D341Med (cell line): ENCODE measurements at regions not wholly inside any gene's neighbourhood (a gene's known extent, or its start where the extent isn't known, plus 50 kb on each side); places are given as distances from the start of the nearest gene placed in this dataset.
"Not testable (repeated sequence)": the region's sequence is repeated elsewhere in the genome, so short reads cannot be mapped to it uniquely, and the experiment has no call there.

ENCODE experiments used
- DNase-seq: peaks from one replicate; pipeline ENCODE4 v3.0.0; 2012; ENCODE audit warnings: low spot score

DNA sequence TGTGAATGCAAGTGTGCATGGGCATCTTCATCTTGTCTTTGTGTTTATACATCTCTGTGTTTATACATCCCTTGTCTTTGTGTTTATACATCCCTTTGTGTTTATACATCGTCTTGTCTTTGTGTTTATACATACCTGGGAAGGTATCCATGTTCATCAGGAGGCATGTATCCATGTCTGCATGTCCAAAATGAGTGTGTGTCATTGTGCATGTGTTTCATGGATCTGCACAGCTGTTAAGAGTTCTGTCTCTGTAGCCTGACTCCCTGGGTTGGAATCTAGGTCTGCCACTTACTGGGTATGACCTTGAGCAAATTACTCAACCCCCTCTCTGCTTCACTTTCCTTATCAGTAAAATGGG is 50.1 kb upstream of the SIRPA start:
- no peak for DNase-seq

DNA sequence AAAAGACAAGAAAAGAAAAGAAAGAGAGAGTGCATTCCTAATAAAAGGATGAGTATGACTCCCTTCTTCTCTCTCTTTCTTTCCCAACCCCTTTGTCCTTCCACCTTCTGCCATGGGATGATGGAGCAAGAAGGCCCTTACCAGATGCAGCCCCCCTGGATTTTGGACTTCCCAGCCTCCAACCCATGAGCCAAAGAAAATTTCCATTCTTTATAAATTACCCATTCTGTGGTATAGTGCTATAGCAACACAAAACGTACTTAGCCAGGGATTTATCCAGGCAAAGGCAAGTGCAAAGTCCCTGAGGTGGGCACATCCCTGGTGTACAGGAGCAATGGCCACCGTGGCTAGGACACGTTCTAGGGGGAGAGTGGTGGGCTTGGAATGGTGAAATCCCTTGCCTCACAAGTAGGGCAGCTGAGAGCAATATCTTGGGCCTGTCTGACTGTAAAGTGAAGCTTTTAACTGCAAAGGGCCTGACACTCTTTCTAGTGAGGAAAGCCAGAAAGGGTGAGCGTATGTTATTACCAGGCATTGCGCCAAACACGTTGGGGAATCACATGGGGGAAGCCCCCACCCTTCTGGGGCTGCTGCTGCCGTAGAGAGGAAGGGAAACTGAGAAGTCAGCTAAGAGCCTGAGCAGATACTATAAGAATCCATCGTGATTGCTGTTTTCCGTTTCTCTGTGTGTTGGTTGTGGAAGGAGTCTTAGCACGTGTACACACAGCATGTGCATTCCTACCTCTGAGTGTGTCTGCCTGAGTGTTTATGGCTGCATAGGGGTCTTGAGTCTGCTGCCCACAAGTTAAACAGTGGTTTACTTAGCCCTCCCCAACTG is 50.7 kb upstream of the SIRPA start:
- no peak for DNase-seq

- DNase-seq, result no peak
Measured at GRCh38 chr20:1842281-1842680, 52.9 kb upstream of the SIRPA start.

DNA sequence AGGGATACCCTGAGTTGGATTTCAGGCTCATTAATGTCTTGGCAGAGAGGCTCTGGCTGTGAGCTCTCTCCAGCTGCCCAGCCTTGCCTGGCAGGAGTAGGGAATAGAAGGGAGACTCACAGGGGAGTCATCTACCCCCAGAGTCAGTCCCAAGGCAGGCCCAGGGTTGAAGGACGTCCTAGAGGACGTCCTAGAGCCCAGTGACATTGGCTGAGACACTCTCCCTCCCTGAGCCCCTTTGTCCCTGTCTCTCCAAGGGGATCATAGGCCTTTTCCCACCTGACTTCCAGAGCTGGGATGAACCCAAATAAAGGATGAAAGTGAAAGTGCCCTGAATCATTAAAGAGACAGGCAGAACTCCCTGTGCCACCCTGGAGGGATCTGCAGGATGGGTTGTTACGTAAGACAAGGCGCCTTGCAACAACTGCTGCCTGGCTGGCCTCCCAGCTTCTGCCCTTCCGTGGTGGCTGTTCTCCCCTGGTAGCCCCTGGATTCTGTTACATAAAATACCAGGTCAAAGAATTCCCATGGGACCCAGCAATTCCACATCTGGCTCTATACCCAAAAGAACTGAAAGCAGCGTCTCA is 53.6 kb upstream of the SIRPA start:
- DNase-seq, result no peak

DNA sequence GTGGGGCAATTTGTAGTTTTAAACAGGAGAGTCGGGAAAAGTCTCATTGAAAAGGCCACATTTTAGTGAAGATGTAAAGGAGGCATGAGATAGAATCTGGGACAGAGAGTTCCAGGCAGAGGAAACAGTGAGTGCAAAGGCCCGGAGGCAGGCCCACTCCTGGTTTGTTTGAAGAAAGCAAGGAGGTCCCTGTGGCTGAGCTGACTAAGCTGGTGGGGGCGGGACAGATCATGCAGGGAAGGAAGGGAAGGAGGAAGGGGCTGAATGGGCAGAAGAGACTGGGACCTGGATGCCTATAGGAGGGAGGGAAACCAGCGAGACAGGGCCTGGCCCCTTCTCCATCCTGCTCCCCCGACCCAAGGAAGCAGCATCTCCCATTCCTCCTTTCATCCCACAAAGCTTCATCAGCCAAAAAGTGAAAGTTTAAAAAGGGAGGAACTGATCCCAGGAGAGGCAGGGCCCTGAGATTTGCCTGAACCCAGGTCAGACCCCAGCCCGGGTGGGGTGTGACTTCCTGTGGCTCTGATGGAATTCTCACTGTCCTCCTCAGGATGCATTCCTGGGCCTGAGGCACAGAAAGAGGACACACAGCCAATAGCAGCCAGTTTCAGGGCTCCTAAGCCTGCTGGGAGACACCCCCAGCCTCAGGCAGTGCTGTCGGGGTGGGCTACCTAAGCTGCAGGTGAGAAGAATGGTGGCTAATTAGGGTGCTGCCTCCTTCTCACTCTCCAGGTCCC is 54.2 kb upstream of the SIRPA start:
- DNase-seq, result no peak

DNA sequence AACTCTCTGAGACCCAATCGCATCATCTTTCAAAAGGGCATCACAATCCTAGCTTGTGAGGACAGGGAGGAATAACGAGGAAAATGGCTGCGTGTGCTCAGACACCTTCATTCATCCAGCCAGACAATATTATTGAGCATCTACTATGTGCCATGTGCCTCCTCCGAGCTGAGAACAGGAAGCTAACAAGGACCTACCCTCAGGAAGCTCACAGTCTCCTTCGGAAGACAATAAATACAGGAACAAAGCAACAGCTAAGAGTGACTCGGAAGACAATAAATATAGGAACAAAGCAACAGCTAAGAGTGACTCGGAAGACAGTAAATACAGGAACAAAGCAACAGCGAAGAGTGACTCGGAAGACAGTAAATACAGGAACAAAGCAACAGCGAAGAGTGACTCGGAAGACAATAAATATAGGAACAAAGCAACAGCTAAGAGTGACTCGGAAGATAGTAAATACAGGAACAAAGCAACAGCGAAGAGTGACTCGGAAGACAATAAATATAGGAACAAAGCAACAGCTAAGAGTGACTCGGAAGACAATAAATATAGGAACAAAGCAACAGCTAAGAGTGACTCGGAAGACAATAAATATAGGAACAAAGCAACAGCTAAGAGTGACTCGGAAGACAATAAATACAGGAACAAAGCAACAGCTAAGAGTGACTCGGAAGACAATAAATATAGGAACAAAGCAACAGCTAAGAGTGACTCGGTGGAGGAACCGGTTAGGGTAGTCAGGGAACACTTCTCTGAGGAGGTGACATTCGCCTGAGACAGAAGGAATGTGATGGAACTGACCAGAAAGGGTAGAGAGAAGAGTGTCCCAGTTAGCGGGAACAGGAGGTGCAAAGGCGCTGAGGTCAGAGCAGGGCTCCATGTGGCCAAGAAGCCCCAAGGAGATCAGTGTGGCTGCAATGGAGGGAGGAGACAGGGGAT is 55.6 kb upstream of the SIRPA start:
- not testable (repeated sequence) for DNase-seq

GRCh38 chr20:1838556-1839279 is 56.5 kb upstream of the SIRPA start:
- DNase-seq, result no peak

DNA sequence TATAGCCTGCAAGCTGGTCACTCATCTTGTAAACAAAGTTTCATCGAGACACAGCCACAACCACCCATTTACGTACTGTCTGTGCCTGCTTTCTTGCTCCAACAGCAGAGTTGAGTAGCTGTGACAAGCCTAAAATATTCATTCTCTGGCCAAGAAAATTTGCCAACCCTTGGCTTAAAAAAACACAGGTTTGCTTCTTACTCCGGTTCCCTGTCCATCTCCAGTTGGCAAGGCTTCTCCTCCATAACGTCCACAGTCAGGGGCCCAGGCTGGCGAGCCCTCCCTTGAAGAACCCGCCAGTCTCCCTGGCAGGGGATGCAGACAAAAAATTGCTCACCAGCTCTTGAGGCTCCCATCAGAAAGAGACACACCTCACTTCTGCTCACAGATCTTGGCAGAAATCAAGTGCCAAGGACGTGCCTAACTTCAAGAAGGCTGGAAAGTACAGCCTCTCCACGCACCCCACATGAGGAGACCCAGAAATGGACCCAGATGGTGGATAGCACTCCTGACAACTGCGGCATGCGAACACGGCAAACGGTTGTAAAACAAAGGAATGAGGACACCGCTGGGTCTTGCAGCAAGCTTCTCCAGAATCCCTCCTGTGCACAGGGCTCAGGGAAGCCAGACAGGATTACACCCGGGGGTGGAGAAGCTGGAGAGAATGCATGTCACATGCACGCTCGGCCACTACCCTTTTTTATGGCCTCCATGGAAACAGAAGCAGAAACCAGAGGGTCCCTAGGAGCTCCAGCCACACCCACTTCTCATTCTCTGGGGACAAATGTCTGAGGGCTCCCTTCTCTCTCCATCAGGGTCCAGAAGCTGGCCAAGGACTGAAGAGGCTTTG is 59.8 kb upstream of the SIRPA start:
- no peak for DNase-seq

DNA sequence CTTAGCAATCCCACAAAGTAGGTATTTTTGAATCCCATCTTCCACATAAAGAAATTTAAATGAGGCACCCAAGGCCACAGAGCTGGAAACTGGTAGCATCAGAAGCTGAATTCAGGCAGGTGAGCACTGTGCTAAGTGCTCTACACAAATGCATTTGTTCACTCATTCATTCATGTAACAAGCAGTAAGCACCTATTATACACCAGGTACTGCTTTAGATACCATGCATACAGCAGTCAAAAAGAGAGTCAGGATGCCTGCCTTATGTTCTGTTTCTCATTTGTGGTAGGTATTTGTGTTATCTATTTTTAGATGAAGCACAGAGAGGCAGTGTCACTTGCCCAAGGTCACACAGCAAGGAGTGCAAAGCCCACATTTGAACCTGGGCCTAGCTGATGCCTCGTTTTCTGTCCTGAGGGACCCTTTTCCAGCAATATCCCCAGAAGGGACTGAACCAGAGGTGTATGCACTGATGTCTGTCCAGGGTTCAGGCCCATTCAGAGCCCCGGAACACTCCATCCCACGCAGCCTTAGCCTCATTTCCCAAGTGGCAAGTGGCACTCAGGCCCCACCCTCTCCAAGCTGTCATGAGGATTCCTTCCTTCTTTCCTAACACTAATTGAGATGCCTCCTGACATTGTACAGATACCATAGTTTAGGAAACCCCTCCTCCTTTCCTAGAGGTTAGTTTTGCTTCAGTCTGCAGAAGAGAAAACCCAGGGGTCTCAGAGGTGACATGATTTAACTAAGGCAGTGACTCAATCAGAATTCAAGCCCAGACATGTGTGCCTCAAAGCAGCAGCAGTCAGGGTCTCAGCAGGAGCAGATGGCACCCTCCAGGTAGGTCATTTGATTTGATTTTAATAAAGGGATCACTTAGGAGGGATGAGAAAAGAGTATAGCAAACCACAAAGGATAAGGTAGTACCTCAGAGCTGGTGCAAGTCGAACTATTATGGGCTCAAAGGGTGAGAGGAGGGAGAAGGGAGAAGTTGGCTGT is 61.2 kb upstream of the SIRPA start:
- DNase-seq, result no peak

DNA sequence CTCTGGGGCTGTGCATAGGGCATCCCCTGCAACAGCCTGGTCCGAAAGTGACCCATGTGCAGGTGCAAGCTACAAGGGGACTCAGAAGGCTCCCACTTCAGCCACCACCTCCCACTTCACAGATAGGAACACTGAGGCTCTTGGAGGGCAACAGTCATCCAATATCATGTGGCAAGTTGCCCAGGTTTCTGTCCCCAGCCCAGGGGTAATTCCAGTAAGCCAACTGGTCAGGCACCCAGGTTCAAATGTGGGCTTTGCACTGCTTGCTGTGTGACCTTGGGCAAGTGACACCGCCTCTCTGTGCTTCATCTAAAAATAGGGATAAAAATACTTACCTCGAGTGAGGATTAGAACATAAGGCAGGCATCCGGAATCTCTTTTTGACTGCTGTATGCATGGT is 62.0 kb upstream of the SIRPA start:
- no peak for DNase-seq

DNA sequence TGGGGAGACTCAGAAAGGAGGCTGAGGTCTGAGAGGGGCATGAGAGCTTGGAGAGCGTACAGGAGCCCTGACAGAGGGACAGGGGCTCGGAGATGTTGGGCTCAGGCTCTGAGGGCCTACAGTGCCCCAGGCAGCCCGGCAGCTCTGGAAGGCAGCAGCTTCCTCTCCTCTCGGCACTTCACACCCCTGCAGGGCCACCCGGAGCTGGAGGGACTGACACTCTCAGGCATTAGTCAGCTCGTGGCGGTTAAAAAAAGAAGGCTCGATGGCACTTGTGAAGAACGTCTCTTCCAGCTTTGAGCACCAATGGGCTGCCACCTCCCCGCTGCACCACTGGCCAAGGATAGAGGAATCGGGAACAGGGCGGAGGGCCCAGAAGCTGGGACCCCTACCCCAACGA is 62.6 kb upstream of the SIRPA start:
- DNase-seq, result no peak

DNA sequence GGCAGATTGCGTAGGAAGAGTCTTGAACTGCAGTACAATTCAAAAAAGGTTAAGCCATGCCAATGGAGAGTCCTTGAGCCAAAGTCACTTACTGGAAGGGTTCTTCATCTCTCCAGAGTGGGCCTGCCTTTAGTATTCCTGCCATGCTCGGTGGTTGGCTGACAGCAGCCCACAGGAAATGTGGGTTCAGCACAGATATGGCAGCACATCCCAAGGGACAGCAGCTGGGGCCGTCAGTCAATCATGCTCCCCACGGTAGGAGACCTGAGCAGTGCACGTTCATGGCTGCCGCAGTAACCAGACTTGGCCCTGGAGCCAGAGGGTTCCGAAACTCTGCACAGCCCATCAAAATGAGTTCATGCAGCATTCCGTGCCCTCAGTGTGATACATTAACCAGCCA is 63.6 kb upstream of the SIRPA start:
- DNase-seq, result no peak

GRCh38 chr20:1831096-1831495 is 64.1 kb upstream of the SIRPA start:
- DNase-seq, result no peak

DNA sequence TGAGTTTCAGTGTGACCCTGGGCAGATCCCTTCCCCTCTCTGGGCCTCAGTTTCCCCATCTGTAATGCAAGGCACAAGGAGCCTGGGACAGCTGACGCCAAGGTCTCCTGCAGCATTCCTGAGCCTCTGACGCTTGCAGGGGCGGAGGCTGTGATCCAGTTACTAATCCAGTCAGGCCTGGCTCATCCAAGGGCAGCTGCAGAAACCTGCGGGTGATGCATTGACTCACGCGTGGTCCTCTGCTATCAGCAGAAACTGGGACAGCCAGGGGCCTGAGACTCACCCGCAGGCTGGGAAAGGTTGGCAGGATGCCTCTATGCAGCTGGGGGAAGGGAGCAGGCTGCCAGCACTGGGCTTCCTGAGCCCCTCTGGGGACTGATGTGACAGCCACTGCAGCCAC is 65.0 kb upstream of the SIRPA start:
- no peak for DNase-seq

DNA sequence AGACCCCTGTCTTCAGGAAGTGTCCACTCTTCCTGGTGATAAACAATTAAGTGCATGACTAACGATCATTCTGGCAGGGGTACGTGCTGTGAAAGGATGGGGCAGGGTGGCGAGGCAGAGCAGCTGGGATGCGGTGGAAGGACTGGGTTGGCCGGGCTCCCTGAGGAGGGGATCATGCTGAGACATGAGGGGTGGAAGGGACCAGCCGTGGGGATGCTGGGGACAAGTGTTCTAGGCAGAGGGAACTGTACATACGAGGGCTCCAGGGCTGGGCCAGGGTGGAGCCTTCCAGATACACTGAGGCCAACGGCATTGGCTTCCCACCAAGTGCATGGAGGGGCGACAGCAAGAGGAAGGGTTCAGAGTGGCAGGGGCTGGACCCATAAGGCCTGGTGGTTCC is 65.7 kb upstream of the SIRPA start:
- no peak for DNase-seq

DNA sequence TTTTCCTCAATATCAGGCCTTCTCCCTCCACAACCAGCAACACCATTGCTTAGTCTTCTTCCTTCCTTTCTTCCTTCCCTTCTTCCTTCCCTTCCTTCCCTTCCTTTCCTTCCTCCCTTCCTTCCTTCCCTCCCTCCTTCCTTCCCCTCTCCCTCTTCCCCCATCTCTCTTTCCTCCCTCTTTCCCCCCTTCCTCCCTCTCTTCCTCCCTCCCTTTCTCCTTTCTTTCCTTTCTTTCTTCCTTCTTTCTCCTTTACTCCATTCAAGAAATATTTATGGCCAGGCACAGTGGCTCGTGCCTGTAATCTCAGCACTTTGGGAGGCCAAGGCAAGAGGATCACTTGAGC is 66.4 kb upstream of the SIRPA start:
- DNase-seq, result no peak

- no peak for DNase-seq
Measured at GRCh38 chr20:1827974-1828785, 67.0 kb upstream of the SIRPA start.

- no peak for DNase-seq
Measured at GRCh38 chr20:1827510-1827973, 67.7 kb upstream of the SIRPA start.
